Hepatocyte (in vitro differentiated cells): ENCODE measurements at regions not wholly inside any gene's neighbourhood (a gene's known extent, or its start where the extent isn't known, plus 50 kb on each side); places are given as distances from the start of the nearest gene placed in this dataset.

ENCODE experiments used
- CTCF ChIP-seq: fragments of 200-600 bp; sonication (generic); IDR thresholded peaks from 2 replicates; pipeline ENCODE4 v1.5.1; 2016; ENCODE audit warnings: antibody characterized with exemption, mild to moderate bottlenecking; ENCODE audit not compliant: poor library complexity
- EZH2phosphoT487 ChIP-seq: fragments of 200-600 bp; sonication (generic); IDR thresholded peaks from one replicate; pipeline ENCODE4 v1.6.1; 2018; ENCODE audit warnings: antibody characterized with exemption, mild to moderate bottlenecking, low read depth, moderate library complexity; ENCODE audit not compliant: unreplicated experiment, severe bottlenecking

DNA sequence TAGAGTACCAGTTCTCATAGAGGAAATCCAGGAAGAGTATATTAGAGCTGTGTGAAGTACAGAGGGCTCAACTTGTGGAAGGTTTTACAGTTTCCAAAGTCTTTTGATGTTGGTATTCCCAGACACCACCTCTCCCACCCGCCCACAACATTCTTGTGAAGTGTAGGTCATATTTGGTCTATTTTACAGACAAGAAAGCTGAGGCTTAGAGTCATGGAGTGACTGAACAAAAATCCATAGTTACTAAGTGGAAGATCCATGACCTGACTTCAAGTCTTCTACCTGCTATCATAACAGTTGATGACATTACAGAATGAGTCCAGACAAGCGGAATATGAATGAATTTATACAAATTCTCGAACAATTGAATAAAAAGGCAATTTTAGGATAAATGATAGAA, 187.1 kb upstream of the RPS23 start:
- TF ChIP-seq CTCF (no peak), EZH2phosphoT487 (no peak)
